IgD-negative memory B cell (primary cell): ENCODE measurements at regions not wholly inside any gene's neighbourhood (a gene's known extent, or its start where the extent isn't known, plus 50 kb on each side); places are given as distances from the start of the nearest gene placed in this dataset.

Experiments used
- H3K27ac Mint-ChIP-seq, 3 donors: one replicate each; pipeline ENCODE4 v1.8.0; 2020 to 2022; ENCODE audit warnings: mild to moderate bottlenecking in 3 of 3, mixed read lengths in 3 of 3, moderate library complexity in 1 of 3
- H3K27me3 Mint-ChIP-seq: one replicate; pipeline ENCODE4 v1.8.0; 2021; ENCODE audit warnings: mixed read lengths
- H3K36me3 Mint-ChIP-seq: one replicate; pipeline ENCODE4 v1.8.0; 2020; ENCODE audit warnings: mild to moderate bottlenecking, mixed read lengths
- H3K4me1 Mint-ChIP-seq, 3 donors: one replicate each; pipeline ENCODE4 v1.8.0; 2020 to 2022; ENCODE audit warnings: mixed read lengths in 3 of 3, mild to moderate bottlenecking in 1 of 3
- H3K4me3 Mint-ChIP-seq, 4 donors: one replicate each; pipeline ENCODE4 v1.8.0; 2020 to 2022; ENCODE audit warnings: mild to moderate bottlenecking in 4 of 4, mixed read lengths in 4 of 4, moderate library complexity in 3 of 4
- H3K9me3 Mint-ChIP-seq, 3 donors: one replicate each; pipeline ENCODE4 v1.8.0; 2020 to 2021; ENCODE audit warnings: mixed read lengths in 3 of 3, mild to moderate bottlenecking in 1 of 3

DNA sequence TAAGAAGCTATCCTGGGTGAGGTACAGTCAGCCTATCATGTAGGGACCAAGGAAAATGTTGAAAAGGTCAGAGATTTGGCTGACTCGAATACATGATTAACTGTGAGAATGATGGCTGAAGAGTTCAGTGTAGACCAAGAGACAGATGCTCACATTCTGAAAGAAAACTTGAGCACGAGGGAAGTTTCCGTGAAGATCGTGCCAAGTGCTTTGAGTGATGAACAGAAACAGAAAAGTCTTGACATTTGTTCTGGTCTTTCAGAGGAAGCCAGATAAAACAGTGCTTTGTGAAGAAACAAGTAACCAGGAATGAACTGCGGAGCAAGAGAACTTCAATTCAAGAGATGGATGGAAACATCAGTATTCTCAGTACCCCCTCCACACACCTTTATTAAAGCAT is 500.3 kb upstream of the SMIM21 start:
- Mint-ChIP-seq H3K36me3 (no peaks in the 10 kb centered on the region), H3K27ac (no peak overlapping the region), H3K27me3 (no peaks in the 10 kb centered on the region), H3K9me3 (peaks cover 0 to 4% (median 0%) of the 10 kb centered on the region in 3 donors), H3K4me1 (no peaks in the 10 kb centered on the region), H3K4me3 (no peak overlapping the region)

DNA sequence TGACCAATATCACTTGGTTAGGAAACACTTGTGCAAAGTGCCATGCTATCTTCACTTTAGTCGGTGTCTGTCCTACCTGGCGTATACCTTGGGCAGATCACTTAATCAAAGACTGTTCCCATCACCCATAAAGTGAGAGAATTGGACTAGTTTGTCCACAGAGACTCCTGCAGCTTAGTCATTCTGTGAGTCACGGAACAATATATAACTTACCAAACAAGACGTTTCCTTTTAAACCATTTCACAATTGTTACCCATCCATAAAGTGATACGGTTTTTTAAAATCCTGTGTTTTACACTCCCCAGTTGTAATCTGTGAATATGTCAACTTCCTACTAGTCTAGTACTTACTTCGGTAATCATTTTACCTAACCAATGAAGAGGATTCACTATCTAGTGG is 499.3 kb upstream of the SMIM21 start:
- no peaks in the 10 kb centered on the region for H3K36me3 Mint-ChIP-seq
- no peak overlapping the region for H3K4me3 Mint-ChIP-seq
- peaks cover 0 to 2% (median 0%) of the 10 kb centered on the region in 3 donors for H3K9me3 Mint-ChIP-seq
- H3K27me3 Mint-ChIP-seq = no peaks in the 10 kb centered on the region
- H3K27ac Mint-ChIP-seq = no peak overlapping the region
- no peaks in the 10 kb centered on the region for H3K4me1 Mint-ChIP-seq

DNA sequence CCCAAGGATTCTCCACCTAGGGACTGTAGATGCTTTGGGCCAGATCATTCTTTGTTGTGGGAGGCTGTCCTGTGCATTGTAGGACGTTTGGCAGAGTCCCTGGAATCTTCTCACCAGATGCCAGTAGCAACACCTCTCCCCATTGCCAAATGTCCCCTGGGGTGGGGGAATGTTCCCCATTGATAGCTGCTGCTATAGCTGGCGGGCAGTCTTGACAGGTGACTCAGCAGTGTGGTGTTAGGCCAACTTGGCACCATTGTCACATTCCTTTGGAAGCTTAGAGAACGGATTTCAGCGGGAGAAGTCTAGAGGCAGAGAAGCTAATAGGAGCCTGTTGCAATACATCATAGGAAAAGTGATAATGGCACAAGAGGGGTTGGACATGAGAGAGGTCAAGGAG is 495.7 kb upstream of the SMIM21 start:
- no peaks in the 10 kb centered on the region for H3K36me3 Mint-ChIP-seq
- no peak overlapping the region for H3K4me3 Mint-ChIP-seq
- no peak overlapping the region for H3K27ac Mint-ChIP-seq
- H3K4me1 Mint-ChIP-seq = no peaks in the 10 kb centered on the region
- H3K9me3 Mint-ChIP-seq = peaks cover 0 to 2% (median 0%) of the 10 kb centered on the region in 3 donors
- no peaks in the 10 kb centered on the region for H3K27me3 Mint-ChIP-seq

DNA sequence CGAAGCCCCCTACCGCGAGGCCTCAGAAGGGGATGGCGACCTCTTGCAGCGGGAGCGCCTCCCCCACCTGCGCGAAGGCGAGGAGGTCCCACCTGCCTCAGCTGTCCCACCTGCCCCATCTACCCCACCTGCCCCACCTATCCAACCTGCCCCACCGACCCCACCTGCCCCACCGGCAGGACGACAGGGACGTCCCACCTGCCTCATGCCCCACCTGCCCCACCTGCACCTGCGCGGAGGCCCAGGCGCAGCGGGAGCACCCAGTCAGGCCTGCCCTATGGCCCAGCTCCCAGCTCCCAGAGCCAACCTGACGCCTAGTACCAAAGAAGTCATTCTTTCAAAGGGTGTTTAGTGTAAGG is 489.1 kb upstream of the SMIM21 start:
- H3K27ac Mint-ChIP-seq = no peak overlapping the region
- H3K27me3 Mint-ChIP-seq = peaks cover 2% of the 10 kb centered on the region
- peaks cover 0 to 4% (median 0%) of the 10 kb centered on the region in 3 donors for H3K9me3 Mint-ChIP-seq
- peaks cover 0 to 1% (median 0%) of the 10 kb centered on the region in 3 donors for H3K4me1 Mint-ChIP-seq
- no peaks in the 10 kb centered on the region for H3K36me3 Mint-ChIP-seq
- H3K4me3 Mint-ChIP-seq = no peak overlapping the region

DNA sequence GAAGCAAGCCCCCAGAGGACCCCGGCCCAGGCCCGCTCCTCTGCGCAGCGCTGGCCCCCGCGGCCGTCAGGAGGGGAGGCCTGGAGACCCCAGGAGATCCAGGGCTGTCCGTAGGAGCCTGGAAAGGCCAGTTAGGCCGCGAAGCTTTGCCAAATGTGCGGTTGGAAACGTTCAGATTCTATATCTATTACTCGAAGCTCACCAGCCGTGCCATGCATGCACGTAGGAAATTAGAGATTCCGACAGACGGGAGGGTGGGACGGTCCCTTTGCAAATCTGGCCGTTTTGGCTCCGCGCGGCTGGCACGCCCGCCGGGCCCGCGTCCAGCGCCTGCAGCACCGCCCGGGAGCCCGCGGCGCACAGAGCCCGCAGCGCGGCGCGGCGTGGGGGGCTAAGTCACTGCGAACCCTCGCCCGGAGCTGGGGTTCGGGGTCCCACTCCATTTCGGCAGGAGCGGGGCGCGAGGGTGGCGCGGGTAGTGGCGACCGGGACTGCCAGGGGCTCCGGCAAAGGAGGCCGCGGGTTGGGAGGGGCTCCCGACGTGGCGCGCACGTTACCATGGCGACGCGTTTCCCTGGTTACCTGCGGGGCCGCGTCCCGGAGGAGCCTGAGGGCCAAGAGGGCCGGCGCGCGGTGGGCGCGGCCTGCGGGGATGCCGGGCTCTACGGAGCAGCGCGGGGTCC is 488.6 kb upstream of the SMIM21 start:
- peaks cover 2% of the 10 kb centered on the region for H3K27me3 Mint-ChIP-seq
- no peaks in the 10 kb centered on the region for H3K36me3 Mint-ChIP-seq
- H3K9me3 Mint-ChIP-seq = peaks cover 0 to 4% (median 0%) of the 10 kb centered on the region in 3 donors
- H3K4me1 Mint-ChIP-seq = peaks cover 0 to 1% (median 0%) of the 10 kb centered on the region in 3 donors
- H3K27ac Mint-ChIP-seq = no peak overlapping the region
- H3K4me3 Mint-ChIP-seq = no peak overlapping the region

DNA sequence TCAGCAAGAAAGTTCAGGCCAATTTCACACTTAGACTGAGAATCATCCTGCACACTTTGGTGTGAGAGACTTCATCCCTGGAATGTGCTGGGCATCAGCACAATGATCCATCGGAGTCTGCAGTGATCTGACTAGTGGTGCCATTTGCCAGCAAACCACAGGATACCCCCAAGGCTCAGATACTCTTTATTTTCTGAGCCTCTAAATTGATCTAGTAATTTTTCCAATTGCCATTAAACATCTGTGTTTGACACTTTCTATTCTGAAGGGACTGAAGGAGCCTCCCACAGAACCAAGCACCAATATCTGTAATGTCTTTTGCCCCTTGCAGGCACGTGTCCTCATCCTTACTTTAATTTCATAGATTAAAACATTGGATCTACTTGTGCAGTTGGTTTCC is 485.3 kb upstream of the SMIM21 start:
- Mint-ChIP-seq H3K4me3 (no peak overlapping the region), H3K27ac (no peak overlapping the region), H3K4me1 (peaks cover 0 to 1% (median 0%) of the 10 kb centered on the region in 3 donors), H3K9me3 (peaks cover 0 to 4% (median 1%) of the 10 kb centered on the region in 3 donors), H3K36me3 (no peaks in the 10 kb centered on the region), H3K27me3 (peaks cover 2% of the 10 kb centered on the region)

DNA sequence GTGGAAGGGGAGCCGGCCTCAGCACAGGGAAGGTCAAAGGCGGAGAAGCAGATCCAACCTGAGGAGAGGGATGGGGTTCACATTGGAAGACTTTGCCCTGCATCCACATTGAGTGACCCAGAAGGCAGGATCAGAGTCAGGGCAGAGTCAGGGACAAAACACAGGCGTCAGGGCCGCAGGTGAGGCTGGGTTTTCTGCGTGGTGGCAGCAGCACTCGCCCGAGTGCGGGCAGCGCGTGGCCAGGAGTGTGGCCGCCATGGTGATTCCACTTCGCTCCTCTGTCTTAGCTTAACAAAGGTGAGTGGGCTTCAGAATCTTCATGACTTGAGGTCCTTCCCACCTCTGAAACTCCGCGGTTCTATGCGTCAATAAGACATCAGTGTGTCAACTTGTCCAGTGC is 476.9 kb upstream of the SMIM21 start:
- no peaks in the 10 kb centered on the region for H3K36me3 Mint-ChIP-seq
- no peak overlapping the region for H3K27ac Mint-ChIP-seq
- H3K27me3 Mint-ChIP-seq = no peaks in the 10 kb centered on the region
- H3K9me3 Mint-ChIP-seq = peaks cover 3 to 5% (median 3%) of the 10 kb centered on the region in 3 donors
- H3K4me3 Mint-ChIP-seq = peak overlapping the region in 1 of 4 donors; percentile 41
- H3K4me1 Mint-ChIP-seq = no peaks in the 10 kb centered on the region

DNA sequence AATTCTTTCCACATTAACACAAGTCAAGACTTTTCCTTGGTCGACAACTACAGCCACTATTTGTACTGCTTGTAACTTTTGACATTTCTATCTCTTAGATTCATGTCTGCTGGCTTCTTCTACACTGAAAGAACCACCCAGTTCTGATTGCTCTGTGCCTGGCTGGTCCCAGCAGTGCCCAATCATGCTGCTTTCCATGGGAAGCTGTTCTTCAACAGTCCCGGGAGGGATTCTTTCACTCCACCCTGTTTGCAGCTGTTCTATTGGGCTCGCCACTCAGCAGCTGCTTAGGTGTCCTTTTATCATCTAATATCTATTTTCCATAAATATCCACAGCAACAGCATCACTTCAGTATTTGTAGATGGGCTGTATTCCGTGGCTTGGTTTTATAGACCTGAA is 471.1 kb upstream of the SMIM21 start:
- Mint-ChIP-seq H3K36me3 (no peaks in the 10 kb centered on the region), H3K27ac (no peak overlapping the region), H3K4me1 (no peaks in the 10 kb centered on the region), H3K27me3 (no peaks in the 10 kb centered on the region), H3K4me3 (no peak overlapping the region), H3K9me3 (peaks cover 3 to 4% (median 3%) of the 10 kb centered on the region in 3 donors)

DNA sequence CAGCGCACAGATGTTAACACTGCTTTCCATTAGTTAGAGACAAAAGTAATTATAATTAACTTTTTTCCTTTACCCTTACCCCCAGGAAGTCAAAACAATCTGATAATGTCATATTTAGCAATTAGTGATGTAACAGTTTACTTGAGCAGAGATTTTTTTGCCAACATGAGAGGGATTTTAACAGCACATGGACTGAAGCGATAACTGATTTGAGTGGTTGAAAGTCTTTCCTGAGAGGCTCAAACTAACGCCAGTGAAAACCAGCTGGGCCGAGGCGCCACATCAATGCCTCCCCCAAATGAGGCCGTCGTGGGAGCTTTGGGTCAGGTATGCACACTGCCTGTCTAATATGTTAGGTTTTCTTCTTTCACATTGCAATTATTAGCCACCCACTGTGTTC is 469.9 kb upstream of the SMIM21 start:
- H3K27ac Mint-ChIP-seq = no peak overlapping the region
- no peaks in the 10 kb centered on the region for H3K4me1 Mint-ChIP-seq

DNA sequence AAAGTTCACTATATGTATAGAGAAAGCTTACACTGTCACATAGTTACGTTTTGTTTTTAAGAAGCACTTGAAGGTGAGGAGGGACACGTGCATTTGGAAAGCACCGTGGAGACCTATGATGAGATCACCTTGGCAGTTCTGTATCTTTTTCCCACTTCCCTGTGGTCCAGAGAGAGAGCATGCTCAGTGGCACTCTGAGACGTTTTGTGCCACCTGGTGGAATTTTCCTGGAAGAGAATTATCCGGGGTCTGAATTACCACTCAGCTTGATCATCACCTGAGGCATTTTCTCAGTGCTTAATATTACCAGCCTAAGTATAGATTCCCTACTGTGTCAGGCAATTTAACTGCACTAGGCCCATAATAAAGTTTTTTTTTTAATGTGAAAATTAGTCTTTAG is 469.4 kb upstream of the SMIM21 start:
- Mint-ChIP-seq H3K27ac (no peak overlapping the region), H3K36me3 (no peaks in the 10 kb centered on the region), H3K4me3 (no peak overlapping the region), H3K27me3 (no peaks in the 10 kb centered on the region), H3K4me1 (no peaks in the 10 kb centered on the region), H3K9me3 (peaks cover 0 to 3% (median 3%) of the 10 kb centered on the region in 3 donors)

More for the DNA sequence above, 469.9 kb upstream of the SMIM21 start:
- no peaks in the 10 kb centered on the region for H3K27me3 Mint-ChIP-seq
- H3K4me3 Mint-ChIP-seq = no peak overlapping the region
- no peaks in the 10 kb centered on the region for H3K36me3 Mint-ChIP-seq
- H3K9me3 Mint-ChIP-seq = peaks cover 2 to 3% (median 3%) of the 10 kb centered on the region in 3 donors

DNA sequence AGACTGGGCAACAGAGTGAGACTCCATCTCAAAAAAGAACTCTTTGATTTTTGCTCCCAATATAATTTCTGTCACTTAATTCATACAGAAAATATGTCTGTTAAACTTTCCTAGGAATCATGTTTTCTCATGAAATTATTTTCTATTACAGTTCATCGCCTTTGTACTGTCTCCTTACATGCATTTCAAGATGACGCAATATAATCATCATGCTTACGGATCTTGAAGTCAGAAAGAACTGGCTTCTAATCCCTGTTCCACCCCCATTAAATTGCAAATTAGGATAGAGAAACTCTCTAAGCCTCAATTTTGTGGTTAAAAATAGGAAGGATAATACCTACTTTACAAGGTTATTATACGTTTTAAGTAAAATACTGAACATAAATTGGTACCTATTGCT is 467.6 kb upstream of the SMIM21 start:
- H3K27ac Mint-ChIP-seq = no peak overlapping the region
- H3K9me3 Mint-ChIP-seq = peaks cover 0 to 3% (median 0%) of the 10 kb centered on the region in 3 donors
- H3K4me3 Mint-ChIP-seq = no peak overlapping the region
- no peaks in the 10 kb centered on the region for H3K27me3 Mint-ChIP-seq
- no peaks in the 10 kb centered on the region for H3K4me1 Mint-ChIP-seq
- no peaks in the 10 kb centered on the region for H3K36me3 Mint-ChIP-seq

DNA sequence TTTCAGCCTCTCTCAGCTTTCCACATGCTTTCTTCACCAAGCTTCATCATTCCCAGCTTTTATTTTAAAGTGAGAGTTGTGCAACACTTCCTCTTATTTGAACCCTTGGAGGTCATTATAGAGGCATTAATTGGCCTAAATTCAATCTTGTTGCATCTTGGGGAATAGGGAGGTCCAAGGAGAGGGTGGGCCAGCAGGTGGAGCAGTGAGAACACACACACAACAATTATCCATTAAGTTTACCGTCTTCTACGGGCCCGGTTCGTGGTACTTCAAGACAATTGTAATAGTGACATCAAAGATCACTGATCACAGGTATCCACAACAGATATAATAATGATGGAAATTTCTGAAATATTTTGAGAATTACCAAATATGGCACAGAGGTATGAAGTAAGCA is 457.2 kb upstream of the SMIM21 start:
- no peak overlapping the region for H3K4me3 Mint-ChIP-seq

DNA sequence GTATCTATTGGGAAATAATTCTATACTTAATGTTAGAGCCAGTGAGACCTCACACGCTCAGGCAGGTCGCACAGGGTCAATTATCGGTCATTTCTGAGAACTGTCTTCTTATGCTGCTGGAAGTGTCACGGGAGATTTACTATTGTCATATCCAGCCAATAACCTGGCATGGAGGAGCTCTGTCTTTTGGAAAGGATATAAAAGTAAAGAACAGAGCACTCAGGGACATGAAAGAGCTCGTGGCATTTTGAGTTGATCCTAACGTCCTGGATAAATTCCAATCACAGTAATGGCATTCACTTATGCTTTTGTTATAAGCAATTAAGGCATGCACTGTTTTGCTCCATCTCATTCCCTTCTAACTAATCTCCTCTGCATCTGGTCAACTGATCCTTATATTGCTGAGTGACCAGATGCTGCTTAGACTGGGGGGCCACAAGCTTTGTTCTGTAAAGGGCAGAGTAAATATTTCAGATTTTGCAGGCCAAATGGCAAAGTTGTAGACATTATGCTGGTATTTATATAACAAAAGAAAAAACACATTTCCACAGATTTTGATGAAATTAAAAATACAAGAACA is 453.5 kb upstream of the SMIM21 start:
- Mint-ChIP-seq H3K9me3 (peaks cover 0 to 7% (median 6%) of the 10 kb centered on the region in 3 donors), H3K4me3 (no peak overlapping the region), H3K27me3 (no peaks in the 10 kb centered on the region), H3K27ac (no peak overlapping the region), H3K36me3 (peaks cover 2% of the 10 kb centered on the region), H3K4me1 (no peaks in the 10 kb centered on the region)

More for the DNA sequence above, 457.2 kb upstream of the SMIM21 start:
- H3K36me3 Mint-ChIP-seq = no peaks in the 10 kb centered on the region
- H3K9me3 Mint-ChIP-seq = peaks cover 0 to 5% (median 3%) of the 10 kb centered on the region in 3 donors
- no peak overlapping the region for H3K27ac Mint-ChIP-seq
- H3K27me3 Mint-ChIP-seq = no peaks in the 10 kb centered on the region
- H3K4me1 Mint-ChIP-seq = no peaks in the 10 kb centered on the region

DNA sequence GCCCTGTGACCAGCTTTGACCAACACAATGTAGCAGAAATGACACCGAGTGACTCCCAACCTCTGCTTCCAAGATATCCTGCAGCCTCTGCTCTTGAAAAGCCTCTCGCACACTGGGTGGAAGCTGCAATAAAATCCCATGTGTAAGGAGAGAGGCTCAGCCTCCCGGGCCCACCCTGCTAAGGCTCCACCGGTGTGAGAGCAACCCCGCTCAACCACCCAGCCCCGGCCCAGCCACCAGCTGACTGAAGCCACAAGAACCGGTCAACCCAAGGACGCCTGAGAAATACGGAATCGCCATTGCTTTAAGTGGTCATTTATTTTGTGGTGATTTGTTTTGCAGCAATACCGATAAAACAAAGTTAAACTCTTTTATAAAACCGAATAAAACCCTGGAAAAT is 452.8 kb upstream of the SMIM21 start:
- H3K4me3 Mint-ChIP-seq = no peak overlapping the region
- H3K9me3 Mint-ChIP-seq = peaks cover 0 to 7% (median 6%) of the 10 kb centered on the region in 3 donors
- H3K27ac Mint-ChIP-seq = no peak overlapping the region
- peaks cover 2% of the 10 kb centered on the region for H3K36me3 Mint-ChIP-seq
- no peaks in the 10 kb centered on the region for H3K27me3 Mint-ChIP-seq
- no peaks in the 10 kb centered on the region for H3K4me1 Mint-ChIP-seq

DNA sequence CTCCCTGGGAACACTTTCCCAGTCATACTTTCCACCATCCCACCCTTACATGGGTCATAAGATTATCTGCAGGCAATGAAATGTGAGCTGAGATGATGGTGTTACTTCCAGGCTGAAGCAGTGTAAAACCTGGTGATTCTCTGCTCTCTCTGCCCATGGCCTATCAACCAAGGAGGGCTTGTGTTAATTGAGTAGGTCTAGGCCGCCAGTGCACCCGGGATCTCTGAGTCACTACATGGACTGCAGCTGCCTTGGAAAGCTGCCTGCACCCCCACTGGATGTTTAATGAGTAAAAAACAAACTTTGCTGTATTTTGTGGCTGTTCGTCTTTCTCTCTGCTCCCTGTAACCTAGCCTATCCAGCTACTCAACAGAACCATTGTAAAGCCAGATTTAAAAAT is 451.7 kb upstream of the SMIM21 start:
- peaks cover 2% of the 10 kb centered on the region for H3K36me3 Mint-ChIP-seq
- no peak overlapping the region for H3K4me3 Mint-ChIP-seq
- no peaks in the 10 kb centered on the region for H3K4me1 Mint-ChIP-seq
- H3K9me3 Mint-ChIP-seq = peaks cover 0 to 7% (median 6%) of the 10 kb centered on the region in 3 donors
- H3K27ac Mint-ChIP-seq = no peak overlapping the region
- no peaks in the 10 kb centered on the region for H3K27me3 Mint-ChIP-seq

DNA sequence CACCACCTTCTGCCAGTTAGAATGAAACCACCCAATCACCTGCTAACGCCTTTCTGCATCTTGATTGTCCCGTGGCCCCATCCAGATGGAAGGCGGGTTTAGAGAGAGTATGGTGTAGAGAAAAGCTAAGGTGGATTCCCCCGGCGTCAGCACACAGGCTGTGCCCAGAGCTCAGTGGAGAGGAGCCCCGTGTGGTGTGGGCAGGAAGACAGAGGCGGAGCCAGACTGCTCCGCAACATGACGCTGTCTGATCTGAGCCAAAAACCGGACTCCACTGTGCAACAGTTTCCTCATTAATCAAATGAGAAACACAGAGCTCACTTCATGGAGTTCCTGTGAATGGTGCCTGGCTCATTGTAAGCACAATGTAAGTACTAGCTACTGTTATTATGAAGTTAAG is 448.1 kb upstream of the SMIM21 start:
- Mint-ChIP-seq H3K9me3 (peaks cover 0 to 6% (median 5%) of the 10 kb centered on the region in 3 donors), H3K4me3 (no peak overlapping the region), H3K27ac (no peak overlapping the region), H3K27me3 (no peaks in the 10 kb centered on the region), H3K36me3 (peaks cover 2% of the 10 kb centered on the region), H3K4me1 (no peaks in the 10 kb centered on the region)
